Activated naive CD8-positive, alpha-beta T cell (primary cell): ENCODE measurements at regions not wholly inside any gene's neighbourhood (a gene's known extent, or its start where the extent isn't known, plus 50 kb on each side); places are given as distances from the start of the nearest gene placed in this dataset.
"Not testable (repeated sequence)": the region's sequence is repeated elsewhere in the genome, so short reads cannot be mapped to it uniquely, and the experiment has no call there.

ENCODE experiments used
- H3K27ac Mint-ChIP-seq: one replicate; pipeline ENCODE4 v1.8.0; 2021; ENCODE audit warnings: mixed read lengths
- H3K27me3 Mint-ChIP-seq: one replicate; pipeline ENCODE4 v1.8.0; 2021; ENCODE audit warnings: mixed read lengths
- H3K36me3 Mint-ChIP-seq: one replicate; pipeline ENCODE4 v1.8.0; 2021; ENCODE audit warnings: mixed read lengths
- H3K4me1 Mint-ChIP-seq: one replicate; pipeline ENCODE4 v1.8.0; 2021; ENCODE audit warnings: low read depth, mixed read lengths
- H3K4me3 Mint-ChIP-seq: one replicate; pipeline ENCODE4 v1.8.0; 2021; ENCODE audit warnings: mild to moderate bottlenecking, mixed read lengths
- H3K9me3 Mint-ChIP-seq: one replicate; pipeline ENCODE4 v1.8.0; 2021; ENCODE audit warnings: low read depth, mixed read lengths

- Mint-ChIP-seq H3K9me3 (no peaks in the 10 kb centered on the region), H3K36me3 (no peaks in the 10 kb centered on the region), H3K4me1 (no peaks in the 10 kb centered on the region), H3K27me3 (no peaks in the 10 kb centered on the region), H3K27ac (no peak overlapping the region), H3K4me3 (no peak overlapping the region)
These were observed 112.3 kb downstream of the TSEN15 start for GRCh38 chr1:184163674-184164465.

GRCh38 chr1:184164536-184164935 lies 113.0 kb downstream of the TSEN15 start:
- no peaks in the 10 kb centered on the region for H3K36me3 Mint-ChIP-seq
- no peaks in the 10 kb centered on the region for H3K4me1 Mint-ChIP-seq
- H3K27ac Mint-ChIP-seq = no peak overlapping the region

GRCh38 chr1:184166485-184166884 lies 115.0 kb downstream of the TSEN15 start:
- H3K36me3 Mint-ChIP-seq = no peaks in the 10 kb centered on the region
- H3K27me3 Mint-ChIP-seq = no peaks in the 10 kb centered on the region
- H3K4me3 Mint-ChIP-seq = no peak overlapping the region
- no peaks in the 10 kb centered on the region for H3K9me3 Mint-ChIP-seq
- no peak overlapping the region for H3K27ac Mint-ChIP-seq
- H3K4me1 Mint-ChIP-seq = no peaks in the 10 kb centered on the region

More at GRCh38 chr1:184164536-184164935, 113.0 kb downstream of the TSEN15 start:
- H3K9me3 Mint-ChIP-seq = no peaks in the 10 kb centered on the region
- H3K4me3 Mint-ChIP-seq = no peak overlapping the region
- no peaks in the 10 kb centered on the region for H3K27me3 Mint-ChIP-seq

GRCh38 chr1:184167352-184167751 lies 115.8 kb downstream of the TSEN15 start:
- H3K4me3 Mint-ChIP-seq = no peak overlapping the region
- H3K27ac Mint-ChIP-seq = no peak overlapping the region
- H3K27me3 Mint-ChIP-seq = no peaks in the 10 kb centered on the region
- H3K9me3 Mint-ChIP-seq = no peaks in the 10 kb centered on the region
- no peaks in the 10 kb centered on the region for H3K36me3 Mint-ChIP-seq
- no peaks in the 10 kb centered on the region for H3K4me1 Mint-ChIP-seq

GRCh38 chr1:184170719-184171118 lies 119.2 kb downstream of the TSEN15 start:
- no peaks in the 10 kb centered on the region for H3K9me3 Mint-ChIP-seq
- no peak overlapping the region for H3K4me3 Mint-ChIP-seq
- H3K27me3 Mint-ChIP-seq = no peaks in the 10 kb centered on the region
- no peak overlapping the region for H3K27ac Mint-ChIP-seq
- no peaks in the 10 kb centered on the region for H3K36me3 Mint-ChIP-seq
- H3K4me1 Mint-ChIP-seq = no peaks in the 10 kb centered on the region

- no peaks in the 10 kb centered on the region for H3K36me3 Mint-ChIP-seq
These were observed 124.5 kb downstream of the TSEN15 start for GRCh38 chr1:184176058-184176457.

GRCh38 chr1:184181044-184181443 lies 129.5 kb downstream of the TSEN15 start:
- no peaks in the 10 kb centered on the region for H3K36me3 Mint-ChIP-seq
- H3K9me3 Mint-ChIP-seq = no peaks in the 10 kb centered on the region
- H3K27ac Mint-ChIP-seq = no peak overlapping the region
- peaks cover 3% of the 10 kb centered on the region for H3K27me3 Mint-ChIP-seq
- no peaks in the 10 kb centered on the region for H3K4me1 Mint-ChIP-seq
- no peak overlapping the region for H3K4me3 Mint-ChIP-seq

More at GRCh38 chr1:184176058-184176457, 124.5 kb downstream of the TSEN15 start:
- Mint-ChIP-seq H3K9me3 (no peaks in the 10 kb centered on the region), H3K4me3 (no peak overlapping the region), H3K27me3 (no peaks in the 10 kb centered on the region), H3K27ac (no peak overlapping the region), H3K4me1 (no peaks in the 10 kb centered on the region)

- no peak overlapping the region for H3K27ac Mint-ChIP-seq
- peaks cover 3% of the 10 kb centered on the region for H3K27me3 Mint-ChIP-seq
- no peak overlapping the region for H3K4me3 Mint-ChIP-seq
- no peaks in the 10 kb centered on the region for H3K4me1 Mint-ChIP-seq
- H3K36me3 Mint-ChIP-seq = no peaks in the 10 kb centered on the region
- H3K9me3 Mint-ChIP-seq = no peaks in the 10 kb centered on the region
These were observed 132.4 kb downstream of the TSEN15 start for GRCh38 chr1:184183919-184184318.

- H3K27me3 Mint-ChIP-seq = not testable (repeated sequence)
These were observed 133.1 kb downstream of the TSEN15 start for GRCh38 chr1:184184614-184185013.

GRCh38 chr1:184185347-184185746 lies 133.8 kb downstream of the TSEN15 start:
- H3K9me3 Mint-ChIP-seq = no peaks in the 10 kb centered on the region
- H3K36me3 Mint-ChIP-seq = no peaks in the 10 kb centered on the region
- no peak overlapping the region for H3K4me3 Mint-ChIP-seq
- H3K27ac Mint-ChIP-seq = no peak overlapping the region
- peaks cover 3% of the 10 kb centered on the region for H3K27me3 Mint-ChIP-seq
- no peaks in the 10 kb centered on the region for H3K4me1 Mint-ChIP-seq

More at GRCh38 chr1:184184614-184185013, 133.1 kb downstream of the TSEN15 start:
- H3K4me3 Mint-ChIP-seq, H3K4me1 Mint-ChIP-seq, H3K36me3 Mint-ChIP-seq, H3K9me3 Mint-ChIP-seq, H3K27ac Mint-ChIP-seq: not testable (repeated sequence)

- Mint-ChIP-seq H3K27me3 (peaks cover 3% of the 10 kb centered on the region), H3K27ac (no peak overlapping the region), H3K9me3 (no peaks in the 10 kb centered on the region), H3K4me1 (no peaks in the 10 kb centered on the region), H3K36me3 (no peaks in the 10 kb centered on the region), H3K4me3 (no peak overlapping the region)
These were observed 134.6 kb downstream of the TSEN15 start for GRCh38 chr1:184186167-184186566.

GRCh38 chr1:184187097-184187496 lies 135.6 kb downstream of the TSEN15 start:
- H3K27ac Mint-ChIP-seq = no peak overlapping the region
- H3K4me3 Mint-ChIP-seq = no peak overlapping the region
- H3K36me3 Mint-ChIP-seq = no peaks in the 10 kb centered on the region
- peaks cover 3% of the 10 kb centered on the region for H3K27me3 Mint-ChIP-seq
- H3K9me3 Mint-ChIP-seq = no peaks in the 10 kb centered on the region
- no peaks in the 10 kb centered on the region for H3K4me1 Mint-ChIP-seq

GRCh38 chr1:184188037-184188436 lies 136.5 kb downstream of the TSEN15 start:
- Mint-ChIP-seq H3K4me3 (no peak overlapping the region), H3K27me3 (peaks cover 3% of the 10 kb centered on the region), H3K4me1 (no peaks in the 10 kb centered on the region), H3K9me3 (no peaks in the 10 kb centered on the region), H3K36me3 (no peaks in the 10 kb centered on the region), H3K27ac (no peak overlapping the region)

- no peak overlapping the region for H3K27ac Mint-ChIP-seq
These were observed 137.8 kb downstream of the TSEN15 start for GRCh38 chr1:184189361-184189760.

GRCh38 chr1:184190616-184191015 lies 139.1 kb downstream of the TSEN15 start:
- peaks cover 6% of the 10 kb centered on the region for H3K27me3 Mint-ChIP-seq
- no peaks in the 10 kb centered on the region for H3K36me3 Mint-ChIP-seq
- no peaks in the 10 kb centered on the region for H3K9me3 Mint-ChIP-seq
- H3K4me3 Mint-ChIP-seq = no peak overlapping the region
- no peak overlapping the region for H3K27ac Mint-ChIP-seq
- no peaks in the 10 kb centered on the region for H3K4me1 Mint-ChIP-seq

More at GRCh38 chr1:184189361-184189760, 137.8 kb downstream of the TSEN15 start:
- Mint-ChIP-seq H3K36me3 (no peaks in the 10 kb centered on the region), H3K27me3 (peaks cover 9% of the 10 kb centered on the region), H3K4me1 (no peaks in the 10 kb centered on the region), H3K4me3 (no peak overlapping the region), H3K9me3 (no peaks in the 10 kb centered on the region)

- H3K4me3 Mint-ChIP-seq = no peak overlapping the region
- H3K9me3 Mint-ChIP-seq = no peaks in the 10 kb centered on the region
- no peak overlapping the region for H3K27ac Mint-ChIP-seq
- H3K4me1 Mint-ChIP-seq = no peaks in the 10 kb centered on the region
- no peaks in the 10 kb centered on the region for H3K36me3 Mint-ChIP-seq
- H3K27me3 Mint-ChIP-seq = peaks cover 6% of the 10 kb centered on the region
These were observed 139.7 kb downstream of the TSEN15 start for GRCh38 chr1:184191181-184191621.
